HCT116 (cell line): ENCODE measurements at regions not wholly inside any gene's neighbourhood (a gene's known extent, or its start where the extent isn't known, plus 50 kb on each side); places are given as distances from the start of the nearest gene placed in this dataset.

ENCODE experiments used
- ATAC-seq: fragments of 200-7000 bp; cut with Tn5 transposase; 2 replicates; pipeline ENCODE4 v1.9.1; 2020; ENCODE audit warnings: mild to moderate bottlenecking, moderate library complexity
- BruUV-seq: library from RNA; stranded (reverse); fragments of 400-500 nt; replicated peaks from 2 replicates; lab custom pipeline; 2021; lab: Mats Ljungman, UMichigan
- CTCF ChIA-PET: fragments of 300-600 bp; sonication (Branson Sonifier 250); formaldehyde crosslinking; loops from one replicate; lab custom pipeline; 2021; ENCODE audit warnings: antibody characterized with exemption; lab: Charles Lee
- POLR2A ChIA-PET: fragments of 300-600, 350-600 bp; sonication (Branson Sonifier 250); formaldehyde crosslinking; loops from one replicate; lab custom pipeline; 2021; ENCODE audit warnings: antibody characterized with exemption; lab: Charles Lee
- RAD21 ChIA-PET, 2 experiments: fragments of 300-600 bp; sonication (Branson Sonifier 250); formaldehyde crosslinking; loops; one replicate each; lab custom pipeline; 2023; ENCODE audit warnings: low total read pairs in 2 of 2; ENCODE audit not compliant: uncharacterized antibody in 2 of 2, unreplicated experiment in 2 of 2, low non-redundant PET in 1 of 2; lab: Charles Lee
- DNase-seq: peaks from one replicate; pipeline ENCODE4 v3.0.0-alpha.2; 2010; ENCODE audit warnings: low read depth, low spot score
- H2AFZ ChIP-seq: fragments of 200-600 bp; shearing (Covaris generic), sonication (generic); 2 replicates; pipeline ENCODE4 v1.6.1; 2017; ENCODE audit warnings: low read depth, mixed run types, mixed read lengths, antibody characterized with exemption, low read length; ENCODE audit not compliant: poor library complexity, severe bottlenecking
- H3K27ac ChIP-seq: 2 replicates; pipeline ENCODE4 v1.5.1; 2012; ENCODE audit warnings: low read depth, low read length
- H3K27me3 ChIP-seq: fragments of 200-600 bp; sonication (generic); 2 replicates; pipeline ENCODE4 v1.6.1; 2016; ENCODE audit warnings: mixed run types, low read length, mixed read lengths; ENCODE audit not compliant: insufficient read depth
- H3K36me3 ChIP-seq, 2 experiments: fragments of 200-500 bp in 1 of 2; fragments of 200-600 bp in 1 of 2; sonication (Bioruptor generic) in 1 of 2; sonication (generic) in 1 of 2; 2 replicates each; pipeline versions ENCODE4 v1.5.1 to v1.6.1; 2014 to 2016; ENCODE audit warnings: low read length in 2 of 2, inconsistent platforms in 1 of 2, mixed read lengths in 1 of 2, mixed run types in 1 of 2; ENCODE audit not compliant: insufficient read depth in 2 of 2, control insufficient read depth in 1 of 2
- H3K4me1 ChIP-seq, 2 experiments: fragments of 200-600 bp in 1 of 2; sonication (generic) in 1 of 2; 2 replicates each; pipeline versions ENCODE4 v1.5.1 to v1.6.1; 2012 to 2017; ENCODE audit warnings: low read length in 2 of 2, inconsistent platforms in 1 of 2, mild to moderate bottlenecking in 1 of 2, mixed read lengths in 1 of 2, mixed run types in 1 of 2, moderate library complexity in 1 of 2; ENCODE audit not compliant: insufficient read depth in 2 of 2, control insufficient read depth in 1 of 2
- H3K4me2 ChIP-seq: fragments of 200-600 bp; sonication (generic); 2 replicates; pipeline ENCODE4 v1.6.1; 2017; ENCODE audit warnings: mixed run types, low read length, mixed read lengths
- H3K4me3 ChIP-seq, 2 experiments: fragments of 200-600 bp in 1 of 2; sonication (generic) in 1 of 2; replicated peaks in 1 of 2; 2 replicates each; pipeline ENCODE4 v1.5.1; 2011 to 2016; ENCODE audit warnings: low read length in 2 of 2, control low read depth in 1 of 2, low read depth in 1 of 2, mild to moderate bottlenecking in 1 of 2, mixed read lengths in 1 of 2, mixed run types in 1 of 2
- H3K79me2 ChIP-seq: fragments of 200-600 bp; sonication (generic); 2 replicates; pipeline ENCODE4 v1.6.1; 2017; ENCODE audit warnings: mild to moderate bottlenecking, mixed run types, low read length, moderate library complexity, mixed read lengths; ENCODE audit not compliant: insufficient read depth
- H3K9ac ChIP-seq: fragments of 200-600 bp; sonication (generic); 2 replicates; pipeline ENCODE4 v1.6.1; 2016; ENCODE audit warnings: low read length, mixed read lengths
- H3K9me2 ChIP-seq: fragments of 200-600 bp; sonication (generic), shearing (Covaris generic); 2 replicates; pipeline ENCODE4 v1.6.1; 2017; ENCODE audit warnings: mixed run types, mild to moderate bottlenecking, moderate library complexity; ENCODE audit not compliant: insufficient read depth
- H3K9me3 ChIP-seq, 2 experiments: fragments of 200-500 bp in 1 of 2; fragments of 200-600 bp in 1 of 2; sonication (Bioruptor generic) in 1 of 2; sonication (generic) in 1 of 2; 2 replicates each; pipeline ENCODE4 v1.6.1; 2014 to 2017; ENCODE audit warnings: low read length in 2 of 2, mixed read lengths in 2 of 2, inconsistent platforms in 1 of 2, low read depth in 1 of 2, mild to moderate bottlenecking in 1 of 2, mixed run types in 1 of 2, moderate library complexity in 1 of 2; ENCODE audit not compliant: control insufficient read depth in 1 of 2, insufficient read depth in 1 of 2
- H4K20me1 ChIP-seq: fragments of 200-600 bp; sonication (generic), shearing (Covaris generic); 2 replicates; pipeline ENCODE4 v1.6.1; 2017; ENCODE audit warnings: mixed run types, mild to moderate bottlenecking, moderate library complexity; ENCODE audit not compliant: insufficient read depth
- CBX3 ChIP-seq: IDR thresholded peaks from 2 replicates; pipeline ENCODE4 v1.6.1; 2012; ENCODE audit warnings: low read depth
- CEBPB ChIP-seq: IDR thresholded peaks from 2 replicates; pipeline ENCODE4 v1.6.1; 2012; ENCODE audit warnings: low read depth
- EGR1 ChIP-seq: IDR thresholded peaks from 2 replicates; pipeline ENCODE4 v1.6.1; 2012; ENCODE audit warnings: low read depth
- ELF1 ChIP-seq: IDR thresholded peaks from 2 replicates; pipeline ENCODE4 v1.6.1; 2012; ENCODE audit warnings: low read depth, borderline replicate concordance
- FOSL1 ChIP-seq: IDR thresholded peaks from 2 replicates; pipeline ENCODE4 v1.6.1; 2012; ENCODE audit warnings: low read depth
- POLR2AphosphoS5 ChIP-seq: IDR thresholded peaks from 2 replicates; pipeline ENCODE4 v1.6.1; 2011; ENCODE audit warnings: mild to moderate bottlenecking, low read depth, low read length, moderate library complexity
- SP1 ChIP-seq: IDR thresholded peaks from 2 replicates; pipeline ENCODE4 v1.6.1; 2012; ENCODE audit warnings: low read depth
- ZBTB33 ChIP-seq: IDR thresholded peaks from 2 replicates; pipeline ENCODE4 v1.6.1; 2011; ENCODE audit warnings: mild to moderate bottlenecking, low read length, moderate library complexity; ENCODE audit not compliant: insufficient replicate concordance; ENCODE audit errors: extremely low read depth
- intact Hi-C: fragments of 100-400 bp; cut with micrococcal nuclease; formaldehyde crosslinking; loops from 2 replicates; pipeline ENCODE4 v1.10.0; 2022
- TF ChIP-seq, protein P1 (sequence below), 3 experiments: fragments of 200-600 bp in 1 of 3; sonication (generic) in 1 of 3; IDR thresholded peaks in 2 of 3; conservative IDR thresholded peaks in 1 of 3; 2 replicates each; pipeline ENCODE4 v1.5.1; 2012 to 2017; ENCODE audit warnings: low read depth in 2 of 3, low read length in 2 of 3, antibody characterized with exemption in 1 of 3, borderline replicate concordance in 1 of 3, control low read depth in 1 of 3, mild to moderate bottlenecking in 1 of 3, mixed read lengths in 1 of 3, mixed run types in 1 of 3, moderate library complexity in 1 of 3; ENCODE audit not compliant: insufficient read depth in 1 of 3

DNA sequence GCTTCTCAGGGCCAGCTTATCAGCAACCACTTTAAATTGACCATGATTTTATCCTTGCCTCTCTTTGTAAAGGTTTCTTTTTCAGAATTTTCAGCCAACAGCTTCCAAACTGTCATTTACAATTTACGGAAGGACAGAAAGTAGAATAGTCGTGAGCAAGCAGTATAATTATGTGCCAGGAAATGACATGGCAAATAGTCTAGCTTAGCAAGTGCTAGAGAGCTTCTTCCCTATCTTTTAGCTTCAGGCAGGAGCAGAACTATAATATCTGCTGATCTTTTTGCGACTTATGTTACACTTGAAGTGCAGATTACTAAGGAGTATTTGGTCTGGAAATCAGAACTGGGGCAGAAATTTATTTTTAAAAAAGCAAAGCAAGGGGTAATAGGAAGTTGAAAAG, 123.0 kb upstream of the AP1S2 start:
- ChIA-PET RAD21 (no interaction called here), CTCF (no interaction called here), POLR2A (no interaction called here)
- H3K9ac ChIP-seq: no peak overlapping the region
- TF ChIP-seq ZBTB33 (no peak), SP1 (no peak), ELF1 (no peak), CBX3 (no peak), POLR2AphosphoS5 (no peak), EGR1 (no peak), CEBPB (no peak), FOSL1 (no peak)
- TF ChIP-seq, protein P1, sequence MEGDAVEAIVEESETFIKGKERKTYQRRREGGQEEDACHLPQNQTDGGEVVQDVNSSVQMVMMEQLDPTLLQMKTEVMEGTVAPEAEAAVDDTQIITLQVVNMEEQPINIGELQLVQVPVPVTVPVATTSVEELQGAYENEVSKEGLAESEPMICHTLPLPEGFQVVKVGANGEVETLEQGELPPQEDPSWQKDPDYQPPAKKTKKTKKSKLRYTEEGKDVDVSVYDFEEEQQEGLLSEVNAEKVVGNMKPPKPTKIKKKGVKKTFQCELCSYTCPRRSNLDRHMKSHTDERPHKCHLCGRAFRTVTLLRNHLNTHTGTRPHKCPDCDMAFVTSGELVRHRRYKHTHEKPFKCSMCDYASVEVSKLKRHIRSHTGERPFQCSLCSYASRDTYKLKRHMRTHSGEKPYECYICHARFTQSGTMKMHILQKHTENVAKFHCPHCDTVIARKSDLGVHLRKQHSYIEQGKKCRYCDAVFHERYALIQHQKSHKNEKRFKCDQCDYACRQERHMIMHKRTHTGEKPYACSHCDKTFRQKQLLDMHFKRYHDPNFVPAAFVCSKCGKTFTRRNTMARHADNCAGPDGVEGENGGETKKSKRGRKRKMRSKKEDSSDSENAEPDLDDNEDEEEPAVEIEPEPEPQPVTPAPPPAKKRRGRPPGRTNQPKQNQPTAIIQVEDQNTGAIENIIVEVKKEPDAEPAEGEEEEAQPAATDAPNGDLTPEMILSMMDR (IDR thresholded peaks at IDR 0.05 in 2 of 3, conservative IDR thresholded peaks at IDR 0.05 in 1 of 3; ENCODE audit: borderline replicate concordance in 1 of 3, insufficient read depth in 1 of 3, low read depth in 2 of 3, low read length in 2 of 3): no peak
- H3K4me3 ChIP-seq: no peak overlapping the region
- no peaks in the 10 kb centered on the region for H3K36me3 ChIP-seq
- intact Hi-C loops: no loop called here
- H3K27me3 ChIP-seq: no peaks in the 10 kb centered on the region
- ATAC-seq (no peak), DNase-seq (no peak)
- no peaks in the 10 kb centered on the region for H3K9me3 ChIP-seq
- no TSS peak for BruUV-seq
- H2AFZ ChIP-seq: no peak overlapping the region
- H4K20me1 ChIP-seq: no peaks in the 10 kb centered on the region
- H3K4me2 ChIP-seq: no peak overlapping the region
- no peaks in the 10 kb centered on the region for H3K4me1 ChIP-seq
- no peak overlapping the region for H3K27ac ChIP-seq
- no peaks in the 10 kb centered on the region for H3K79me2 ChIP-seq
- no peaks in the 10 kb centered on the region for H3K9me2 ChIP-seq
